OCI-LY7 (cell line): ENCODE measurements at regions not wholly inside any gene's neighbourhood (a gene's known extent, or its start where the extent isn't known, plus 50 kb on each side); places are given as distances from the start of the nearest gene placed in this dataset.

Experiments
- BruUV-seq: library from RNA; stranded (reverse); fragments of 400-500 nt; replicated peaks from 2 replicates; lab custom pipeline; 2021; lab: Mats Ljungman, UMichigan
- CTCF ChIA-PET: fragments of 300-600 bp; sonication (Branson Sonifier 250); formaldehyde crosslinking; loops from one replicate; lab custom pipeline; 2022; ENCODE audit warnings: antibody characterized with exemption; ENCODE audit not compliant: unreplicated experiment; lab: Charles Lee
- POLR2A ChIA-PET: fragments of 300-600 bp; sonication (Branson Sonifier 250); formaldehyde crosslinking; loops from one replicate; lab custom pipeline; 2022; ENCODE audit warnings: antibody characterized with exemption; lab: Charles Lee
- DNase-seq: peaks from one replicate; pipeline ENCODE4 v3.0.0-alpha.2; 2015; ENCODE audit warnings: low spot score
- H2AFZ ChIP-seq: fragments of 200-600 bp; sonication (generic), shearing (Covaris generic); 2 replicates; pipeline ENCODE4 v1.6.1; 2014; ENCODE audit warnings: mild to moderate bottlenecking, antibody characterized with exemption, low read length, moderate library complexity
- H3K27ac ChIP-seq: fragments of 200-600 bp; sonication (generic); 2 replicates; pipeline ENCODE4 v1.5.1; 2014; ENCODE audit warnings: mixed run types, low read depth, mild to moderate bottlenecking, moderate library complexity, low read length, inconsistent platforms; ENCODE audit not compliant: poor library complexity, severe bottlenecking
- H3K36me3 ChIP-seq: fragments of 200-600 bp; sonication (generic); 2 replicates; pipeline ENCODE4 v1.6.1; 2014; ENCODE audit warnings: mild to moderate bottlenecking, antibody characterized with exemption, low read length, moderate library complexity, mixed read lengths; ENCODE audit not compliant: insufficient read depth
- H3K4me1 ChIP-seq: fragments of 200-600 bp; sonication (generic); 2 replicates; pipeline ENCODE4 v1.5.1; 2014; ENCODE audit warnings: mild to moderate bottlenecking, low read length; ENCODE audit not compliant: insufficient read depth, poor library complexity, severe bottlenecking
- H3K4me2 ChIP-seq: fragments of 200-600 bp; sonication (generic); 2 replicates; pipeline ENCODE4 v1.6.1; 2014; ENCODE audit warnings: mild to moderate bottlenecking, low read length
- H3K4me3 ChIP-seq: fragments of 200-600 bp; sonication (generic); 2 replicates; pipeline ENCODE4 v1.5.1; 2014; ENCODE audit warnings: mild to moderate bottlenecking, low read depth, low read length; ENCODE audit not compliant: poor library complexity, severe bottlenecking
- H3K79me2 ChIP-seq: fragments of 200-600 bp; sonication (generic); 2 replicates; pipeline ENCODE4 v1.6.1; 2016; ENCODE audit warnings: low read depth, mild to moderate bottlenecking, low read length, moderate library complexity, mixed read lengths; ENCODE audit not compliant: insufficient read depth
- H3K9me2 ChIP-seq: fragments of 200-600 bp; sonication (generic); 2 replicates; pipeline ENCODE4 v1.6.1; 2016; ENCODE audit warnings: mild to moderate bottlenecking, low read length, mixed read lengths; ENCODE audit not compliant: insufficient read depth
- H3K9me3 ChIP-seq: fragments of 200-600 bp; sonication (generic); 2 replicates; pipeline ENCODE4 v1.6.1; 2014; ENCODE audit warnings: mild to moderate bottlenecking, mixed run types, low read length, mixed read lengths
- H4K20me1 ChIP-seq: fragments of 200-600 bp; sonication (generic); 2 replicates; pipeline ENCODE4 v1.6.1; 2014; ENCODE audit warnings: mild to moderate bottlenecking, antibody characterized with exemption, low read length, moderate library complexity, mixed read lengths; ENCODE audit not compliant: insufficient read depth
- EZH2phosphoT487 ChIP-seq: fragments of 200-600 bp; sonication (generic); IDR thresholded peaks from 2 replicates; pipeline ENCODE4 v1.6.1; 2018; ENCODE audit warnings: low read depth, borderline replicate concordance, mild to moderate bottlenecking, mixed run types, antibody characterized with exemption, low read length, moderate library complexity, mixed read lengths
- intact Hi-C: fragments of 100-400 bp; cut with micrococcal nuclease; formaldehyde crosslinking; loops from one replicate; pipeline ENCODE4 v1.10.0; 2022; ENCODE audit not compliant: unreplicated experiment
- TF ChIP-seq, protein P1 (sequence below): fragments of 200-600 bp; sonication (generic); conservative IDR thresholded peaks from 2 replicates; pipeline ENCODE4 v1.5.1; 2014; ENCODE audit warnings: mild to moderate bottlenecking, antibody characterized with exemption, low read length, moderate library complexity, mixed read lengths

DNA sequence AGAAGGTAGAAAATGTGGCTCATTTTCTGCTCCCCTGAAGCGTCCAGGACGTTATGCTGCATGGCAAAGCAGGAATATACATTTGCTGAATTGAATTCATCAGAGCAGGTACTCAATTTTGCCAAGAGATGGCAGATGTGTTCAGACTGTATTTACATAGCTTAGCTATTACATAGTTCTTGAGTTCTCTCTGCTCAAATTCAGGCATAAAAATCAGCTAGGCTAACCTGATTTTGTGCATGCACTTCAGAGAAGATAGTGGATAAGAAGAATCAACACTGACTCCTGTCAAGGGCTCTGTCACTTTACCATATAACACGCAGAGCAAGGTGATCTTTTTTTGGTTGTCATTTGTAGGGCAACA lies 209.2 kb upstream of the FAM3C start:
- Histone ChIP-seq H4K20me1 (no peaks in the 10 kb centered on the region), H3K36me3 (no peaks in the 10 kb centered on the region), H3K9me2 (no peaks in the 10 kb centered on the region), H3K79me2 (no peaks in the 10 kb centered on the region), H3K9me3 (no peaks in the 10 kb centered on the region), H3K27ac (no peak overlapping the region), H3K4me2 (no peak overlapping the region), H3K4me3 (no peak overlapping the region), H2AFZ (no peak overlapping the region), H3K4me1 (no peaks in the 10 kb centered on the region)
- POLR2A ChIA-PET, result interaction anchor here (0.9 to 1.0 kb wide), 2 partner anchors 10 to 25 kb away, joined by 3 to 6 read pairs; no protein-coding TSS in a partner anchor
- no peak for DNase-seq
- intact Hi-C loops, result no loop called here
- TF ChIP-seq, protein P1, sequence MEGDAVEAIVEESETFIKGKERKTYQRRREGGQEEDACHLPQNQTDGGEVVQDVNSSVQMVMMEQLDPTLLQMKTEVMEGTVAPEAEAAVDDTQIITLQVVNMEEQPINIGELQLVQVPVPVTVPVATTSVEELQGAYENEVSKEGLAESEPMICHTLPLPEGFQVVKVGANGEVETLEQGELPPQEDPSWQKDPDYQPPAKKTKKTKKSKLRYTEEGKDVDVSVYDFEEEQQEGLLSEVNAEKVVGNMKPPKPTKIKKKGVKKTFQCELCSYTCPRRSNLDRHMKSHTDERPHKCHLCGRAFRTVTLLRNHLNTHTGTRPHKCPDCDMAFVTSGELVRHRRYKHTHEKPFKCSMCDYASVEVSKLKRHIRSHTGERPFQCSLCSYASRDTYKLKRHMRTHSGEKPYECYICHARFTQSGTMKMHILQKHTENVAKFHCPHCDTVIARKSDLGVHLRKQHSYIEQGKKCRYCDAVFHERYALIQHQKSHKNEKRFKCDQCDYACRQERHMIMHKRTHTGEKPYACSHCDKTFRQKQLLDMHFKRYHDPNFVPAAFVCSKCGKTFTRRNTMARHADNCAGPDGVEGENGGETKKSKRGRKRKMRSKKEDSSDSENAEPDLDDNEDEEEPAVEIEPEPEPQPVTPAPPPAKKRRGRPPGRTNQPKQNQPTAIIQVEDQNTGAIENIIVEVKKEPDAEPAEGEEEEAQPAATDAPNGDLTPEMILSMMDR, result no peak
- TF ChIP-seq EZH2phosphoT487, result no peak
- BruUV-seq, result no TSS peak
- CTCF ChIA-PET, result no interaction called here

DNA sequence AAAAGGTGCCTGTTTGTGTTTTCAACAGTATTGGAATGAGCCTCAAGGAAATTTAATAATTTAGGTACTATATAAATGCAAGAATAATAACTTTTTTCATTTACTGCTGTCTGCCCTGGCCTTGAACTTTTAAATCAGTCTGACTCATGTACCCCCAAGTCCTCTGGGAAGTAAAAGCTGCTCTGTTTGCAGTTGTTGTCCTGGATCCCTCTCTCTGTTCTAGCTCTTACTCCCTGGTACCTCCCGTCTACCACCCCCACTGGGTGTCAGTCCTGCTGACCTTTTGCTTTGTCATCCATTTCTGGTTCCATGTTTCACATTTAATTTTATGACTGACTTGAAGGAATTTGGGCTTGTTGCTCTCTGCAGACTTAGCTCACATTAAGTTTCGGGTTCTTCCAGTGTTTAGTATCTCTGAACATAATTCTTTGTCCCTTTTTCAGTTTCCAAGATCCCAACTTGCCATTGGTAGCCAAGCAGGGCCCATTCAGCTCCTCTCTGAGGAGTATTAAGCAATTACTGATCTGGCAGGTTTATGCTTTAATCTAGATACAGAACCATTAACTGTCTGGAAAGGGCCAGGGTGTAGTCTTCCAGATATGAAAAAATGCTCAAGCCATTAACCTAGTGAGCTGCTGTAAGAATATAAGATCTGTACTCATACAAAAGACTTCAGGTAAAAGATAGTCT lies 208.7 kb upstream of the FAM3C start:
- no peaks in the 10 kb centered on the region for H3K79me2 ChIP-seq
- H2AFZ ChIP-seq, result no peak overlapping the region
- no peaks in the 10 kb centered on the region for H3K9me2 ChIP-seq
- H3K36me3 ChIP-seq, result no peaks in the 10 kb centered on the region
- H3K27ac ChIP-seq, result no peak overlapping the region
- no peak overlapping the region for H3K4me3 ChIP-seq
- no peaks in the 10 kb centered on the region for H3K9me3 ChIP-seq
- TF ChIP-seq EZH2phosphoT487, result no peak
- TF ChIP-seq, protein P1, result no peak
- H3K4me2 ChIP-seq, result no peak overlapping the region
- ChIA-PET POLR2A (interaction anchor here (0.7 to 1.0 kb wide), 4 partner anchors 10 to 122 kb away, joined by 3 to 6 read pairs (median 3); no protein-coding TSS in a partner anchor), CTCF (no interaction called here)
- no peak for DNase-seq
- H4K20me1 ChIP-seq, result no peaks in the 10 kb centered on the region
- H3K4me1 ChIP-seq, result no peaks in the 10 kb centered on the region
- no TSS peak for BruUV-seq
- intact Hi-C loops, result no loop called here

DNA sequence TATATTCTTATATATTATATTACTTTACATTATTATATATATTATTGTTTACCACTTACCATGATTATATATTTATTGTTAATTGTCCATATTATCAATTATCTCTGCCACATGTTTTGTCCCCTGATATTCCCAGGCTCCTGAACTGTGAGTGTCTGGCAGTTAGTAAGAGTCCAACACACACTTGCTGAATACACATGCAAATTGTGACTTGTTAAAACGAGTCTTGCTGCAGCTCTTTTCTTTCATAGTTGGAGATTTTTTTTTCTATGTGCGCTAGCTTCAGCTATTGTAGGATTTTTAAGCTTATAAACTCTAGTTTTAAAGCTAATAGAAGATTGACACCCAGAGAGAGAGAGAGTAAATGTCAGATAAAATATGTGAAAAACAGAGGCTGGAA lies 207.8 kb upstream of the FAM3C start:
- no peaks in the 10 kb centered on the region for H3K79me2 ChIP-seq
- H3K27ac ChIP-seq, result no peak overlapping the region
- H3K36me3 ChIP-seq, result no peaks in the 10 kb centered on the region
- POLR2A ChIA-PET, result interaction anchor here (0.5 to 1.0 kb wide), 3 partner anchors 17 to 764 kb away, joined by 3 read pairs; no protein-coding TSS in a partner anchor
- no peak overlapping the region for H2AFZ ChIP-seq
- H4K20me1 ChIP-seq, result no peaks in the 10 kb centered on the region
- H3K9me2 ChIP-seq, result no peaks in the 10 kb centered on the region
- H3K4me2 ChIP-seq, result no peak overlapping the region
- BruUV-seq, result no TSS peak
- CTCF ChIA-PET, result no interaction called here
- H3K9me3 ChIP-seq, result no peaks in the 10 kb centered on the region
- intact Hi-C loops, result no loop called here
- TF ChIP-seq, protein P1, result no peak
- TF ChIP-seq EZH2phosphoT487, result no peak
- H3K4me3 ChIP-seq, result no peak overlapping the region
- H3K4me1 ChIP-seq, result no peaks in the 10 kb centered on the region
- no peak for DNase-seq
